ENCODE measurements at regions not wholly inside any gene's neighbourhood (a gene's known extent, or its start where the extent isn't known, plus 50 kb on each side); places are given as distances from the start of the nearest gene placed in this dataset.

GRCh38 chr6:164034602-164035140 lies 620.2 kb downstream of the QKI start:
- no peak for DNase-seq (ENCODE audit: low read depth in 2 of 2)

- DNase-seq (ENCODE audit: low read depth in 2 of 2): no peak
Measured at GRCh38 chr6:164025180-164025579, 610.7 kb downstream of the QKI start.

- no peak for DNase-seq (ENCODE audit: low read depth in 2 of 2)
Measured at GRCh38 chr6:164023535-164023934, 609.0 kb downstream of the QKI start.

- no peak for DNase-seq (ENCODE audit: low read depth in 2 of 2)
Measured at GRCh38 chr6:164022632-164023031, 608.1 kb downstream of the QKI start.

GRCh38 chr6:164021589-164022250 lies 607.2 kb downstream of the QKI start:
- DNase-seq (ENCODE audit: low read depth in 2 of 2): no peak

GRCh38 chr6:164020142-164020541 lies 605.6 kb downstream of the QKI start:
- DNase-seq (ENCODE audit: low read depth in 2 of 2): no peak

GRCh38 chr6:164018133-164018532 lies 603.6 kb downstream of the QKI start:
- no peak for DNase-seq (ENCODE audit: low read depth in 2 of 2)

GRCh38 chr6:164016056-164016455 lies 601.5 kb downstream of the QKI start:
- DNase-seq (ENCODE audit: low read depth in 2 of 2): no peak

GRCh38 chr6:164015088-164015484 lies 600.6 kb downstream of the QKI start:
- no peak for DNase-seq (ENCODE audit: low read depth in 2 of 2)

- no peak for DNase-seq (ENCODE audit: low read depth in 2 of 2)
Measured at GRCh38 chr6:164014346-164015087, 600.0 kb downstream of the QKI start.

GRCh38 chr6:164013480-164014208 lies 599.1 kb downstream of the QKI start:
- no peak for DNase-seq (ENCODE audit: low read depth in 2 of 2)

- no peak for DNase-seq (ENCODE audit: low read depth in 2 of 2)
Measured at GRCh38 chr6:164011321-164011720, 596.8 kb downstream of the QKI start.

- no peak for DNase-seq (ENCODE audit: low read depth in 2 of 2)
Measured at GRCh38 chr6:164010441-164011103, 596.1 kb downstream of the QKI start.

GRCh38 chr6:164008902-164009301 lies 594.4 kb downstream of the QKI start:
- no peak for DNase-seq (ENCODE audit: low read depth in 2 of 2)

- DNase-seq (ENCODE audit: low read depth in 2 of 2): no peak
Measured at GRCh38 chr6:164007881-164008280, 593.4 kb downstream of the QKI start.

GRCh38 chr6:164006459-164006858 lies 591.9 kb downstream of the QKI start:
- DNase-seq (ENCODE audit: low read depth in 2 of 2): no peak

- no peak for DNase-seq (ENCODE audit: low read depth in 2 of 2)
Measured at GRCh38 chr6:164005004-164005711, 590.6 kb downstream of the QKI start.

- no peak for DNase-seq (ENCODE audit: low read depth in 2 of 2)
Measured at GRCh38 chr6:164000276-164000675, 585.8 kb downstream of the QKI start.

- DNase-seq (ENCODE audit: low read depth in 2 of 2): no peak
Measured at GRCh38 chr6:163999475-164000125, 585.1 kb downstream of the QKI start.

GRCh38 chr6:163998496-163998895 lies 584.0 kb downstream of the QKI start:
- DNase-seq (ENCODE audit: low read depth in 2 of 2): no peak

- DNase-seq (ENCODE audit: low read depth in 2 of 2): no peak
Measured at GRCh38 chr6:163996491-163996890, 582.0 kb downstream of the QKI start.
